ENCODE measurements at regions not wholly inside any gene's neighbourhood (a gene's known extent, or its start where the extent isn't known, plus 50 kb on each side); places are given as distances from the start of the nearest gene placed in this dataset.

DNA sequence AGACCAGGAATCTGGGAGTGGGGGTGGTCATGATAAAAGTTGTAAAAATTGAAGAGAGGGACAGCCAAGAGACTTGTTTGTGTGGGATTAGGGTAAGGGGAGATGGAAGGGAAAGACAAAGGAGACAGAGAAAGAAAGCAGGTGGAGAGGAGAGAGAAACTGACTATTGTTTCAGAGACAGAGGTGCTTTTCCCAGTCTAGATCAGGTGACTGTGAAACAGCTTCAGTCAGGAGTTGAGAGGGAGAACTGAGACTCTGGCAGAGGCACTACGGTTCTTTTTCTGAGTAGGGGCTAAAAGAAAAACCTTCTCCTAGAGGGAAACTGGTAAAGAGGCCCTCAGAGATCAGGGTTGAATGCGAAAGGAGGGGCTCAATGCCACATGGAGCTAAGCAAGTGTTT, 106.4 kb downstream of the KDR start:
- TF ChIP-seq ZNF521 (tag by site-specific recombination; IDR thresholded peaks at IDR 0.05) (no peak), ZBTB20 (tag by site-specific recombination; IDR thresholded peaks at IDR 0.05) (no peak), HOXA7 (CRISPR knock-in tag; IDR thresholded peaks at IDR 0.05; ENCODE audit: borderline replicate concordance) (no peak), ZNF777 (tag by site-specific recombination; IDR thresholded peaks at IDR 0.05; ENCODE audit: borderline replicate concordance) (no peak), ZFP41 (tag by site-specific recombination; IDR thresholded peaks at IDR 0.05; ENCODE audit: borderline replicate concordance) (no peak), ZNF292 (tag by site-specific recombination; IDR thresholded peaks at IDR 0.05; ENCODE audit: borderline replicate concordance, low read depth) (no peak), OVOL3 (tag by site-specific recombination; IDR thresholded peaks at IDR 0.05) (no peak), GLIS2 (tag by site-specific recombination; IDR thresholded peaks at IDR 0.05) (no peak), ZNF133 (tag by site-specific recombination; IDR thresholded peaks at IDR 0.05) (no peak), ZNF175 (tag by site-specific recombination; IDR thresholded peaks at IDR 0.05) (no peak), ZNF768 (tag by site-specific recombination; IDR thresholded peaks at IDR 0.05) (no peak), ZNF335 (tag by site-specific recombination; conservative IDR thresholded peaks at IDR 0.05) (no peak)
- TF ChIP-seq, protein P1, sequence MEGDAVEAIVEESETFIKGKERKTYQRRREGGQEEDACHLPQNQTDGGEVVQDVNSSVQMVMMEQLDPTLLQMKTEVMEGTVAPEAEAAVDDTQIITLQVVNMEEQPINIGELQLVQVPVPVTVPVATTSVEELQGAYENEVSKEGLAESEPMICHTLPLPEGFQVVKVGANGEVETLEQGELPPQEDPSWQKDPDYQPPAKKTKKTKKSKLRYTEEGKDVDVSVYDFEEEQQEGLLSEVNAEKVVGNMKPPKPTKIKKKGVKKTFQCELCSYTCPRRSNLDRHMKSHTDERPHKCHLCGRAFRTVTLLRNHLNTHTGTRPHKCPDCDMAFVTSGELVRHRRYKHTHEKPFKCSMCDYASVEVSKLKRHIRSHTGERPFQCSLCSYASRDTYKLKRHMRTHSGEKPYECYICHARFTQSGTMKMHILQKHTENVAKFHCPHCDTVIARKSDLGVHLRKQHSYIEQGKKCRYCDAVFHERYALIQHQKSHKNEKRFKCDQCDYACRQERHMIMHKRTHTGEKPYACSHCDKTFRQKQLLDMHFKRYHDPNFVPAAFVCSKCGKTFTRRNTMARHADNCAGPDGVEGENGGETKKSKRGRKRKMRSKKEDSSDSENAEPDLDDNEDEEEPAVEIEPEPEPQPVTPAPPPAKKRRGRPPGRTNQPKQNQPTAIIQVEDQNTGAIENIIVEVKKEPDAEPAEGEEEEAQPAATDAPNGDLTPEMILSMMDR (tag by site-specific recombination; IDR thresholded peaks at IDR 0.05) = no peak

Measured in HEK293 (cell line).